HCT116 (cell line): ENCODE measurements at regions not wholly inside any gene's neighbourhood (a gene's known extent, or its start where the extent isn't known, plus 50 kb on each side); places are given as distances from the start of the nearest gene placed in this dataset.

ENCODE experiments used
- ATAC-seq: fragments of 200-7000 bp; cut with Tn5 transposase; 2 replicates; pipeline ENCODE4 v1.9.1; 2020; ENCODE audit warnings: mild to moderate bottlenecking, moderate library complexity
- BruUV-seq: library from RNA; stranded (reverse); fragments of 400-500 nt; replicated peaks from 2 replicates; lab custom pipeline; 2021; lab: Mats Ljungman, UMichigan
- CTCF ChIA-PET: fragments of 300-600 bp; sonication (Branson Sonifier 250); formaldehyde crosslinking; loops from one replicate; lab custom pipeline; 2021; ENCODE audit warnings: antibody characterized with exemption; lab: Charles Lee
- POLR2A ChIA-PET: fragments of 300-600, 350-600 bp; sonication (Branson Sonifier 250); formaldehyde crosslinking; loops from one replicate; lab custom pipeline; 2021; ENCODE audit warnings: antibody characterized with exemption; lab: Charles Lee
- RAD21 ChIA-PET, 2 experiments: fragments of 300-600 bp; sonication (Branson Sonifier 250); formaldehyde crosslinking; loops; one replicate each; lab custom pipeline; 2023; ENCODE audit warnings: low total read pairs in 2 of 2; ENCODE audit not compliant: uncharacterized antibody in 2 of 2, unreplicated experiment in 2 of 2, low non-redundant PET in 1 of 2; lab: Charles Lee
- DNase-seq: peaks from one replicate; pipeline ENCODE4 v3.0.0-alpha.2; 2010; ENCODE audit warnings: low read depth, low spot score
- H2AFZ ChIP-seq: fragments of 200-600 bp; shearing (Covaris generic), sonication (generic); 2 replicates; pipeline ENCODE4 v1.6.1; 2017; ENCODE audit warnings: low read depth, mixed run types, mixed read lengths, antibody characterized with exemption, low read length; ENCODE audit not compliant: poor library complexity, severe bottlenecking
- H3K27ac ChIP-seq: 2 replicates; pipeline ENCODE4 v1.5.1; 2012; ENCODE audit warnings: low read depth, low read length
- H3K27me3 ChIP-seq: fragments of 200-600 bp; sonication (generic); 2 replicates; pipeline ENCODE4 v1.6.1; 2016; ENCODE audit warnings: mixed run types, low read length, mixed read lengths; ENCODE audit not compliant: insufficient read depth
- H3K36me3 ChIP-seq, 2 experiments: fragments of 200-500 bp in 1 of 2; fragments of 200-600 bp in 1 of 2; sonication (Bioruptor generic) in 1 of 2; sonication (generic) in 1 of 2; 2 replicates each; pipeline versions ENCODE4 v1.5.1 to v1.6.1; 2014 to 2016; ENCODE audit warnings: low read length in 2 of 2, inconsistent platforms in 1 of 2, mixed read lengths in 1 of 2, mixed run types in 1 of 2; ENCODE audit not compliant: insufficient read depth in 2 of 2, control insufficient read depth in 1 of 2
- H3K4me1 ChIP-seq, 2 experiments: fragments of 200-600 bp in 1 of 2; sonication (generic) in 1 of 2; 2 replicates each; pipeline versions ENCODE4 v1.5.1 to v1.6.1; 2012 to 2017; ENCODE audit warnings: low read length in 2 of 2, inconsistent platforms in 1 of 2, mild to moderate bottlenecking in 1 of 2, mixed read lengths in 1 of 2, mixed run types in 1 of 2, moderate library complexity in 1 of 2; ENCODE audit not compliant: insufficient read depth in 2 of 2, control insufficient read depth in 1 of 2
- H3K4me2 ChIP-seq: fragments of 200-600 bp; sonication (generic); 2 replicates; pipeline ENCODE4 v1.6.1; 2017; ENCODE audit warnings: mixed run types, low read length, mixed read lengths
- H3K4me3 ChIP-seq, 2 experiments: fragments of 200-600 bp in 1 of 2; sonication (generic) in 1 of 2; replicated peaks in 1 of 2; 2 replicates each; pipeline ENCODE4 v1.5.1; 2011 to 2016; ENCODE audit warnings: low read length in 2 of 2, control low read depth in 1 of 2, low read depth in 1 of 2, mild to moderate bottlenecking in 1 of 2, mixed read lengths in 1 of 2, mixed run types in 1 of 2
- H3K79me2 ChIP-seq: fragments of 200-600 bp; sonication (generic); 2 replicates; pipeline ENCODE4 v1.6.1; 2017; ENCODE audit warnings: mild to moderate bottlenecking, mixed run types, low read length, moderate library complexity, mixed read lengths; ENCODE audit not compliant: insufficient read depth
- H3K9ac ChIP-seq: fragments of 200-600 bp; sonication (generic); 2 replicates; pipeline ENCODE4 v1.6.1; 2016; ENCODE audit warnings: low read length, mixed read lengths
- H3K9me2 ChIP-seq: fragments of 200-600 bp; sonication (generic), shearing (Covaris generic); 2 replicates; pipeline ENCODE4 v1.6.1; 2017; ENCODE audit warnings: mixed run types, mild to moderate bottlenecking, moderate library complexity; ENCODE audit not compliant: insufficient read depth
- H3K9me3 ChIP-seq, 2 experiments: fragments of 200-500 bp in 1 of 2; fragments of 200-600 bp in 1 of 2; sonication (Bioruptor generic) in 1 of 2; sonication (generic) in 1 of 2; 2 replicates each; pipeline ENCODE4 v1.6.1; 2014 to 2017; ENCODE audit warnings: low read length in 2 of 2, mixed read lengths in 2 of 2, inconsistent platforms in 1 of 2, low read depth in 1 of 2, mild to moderate bottlenecking in 1 of 2, mixed run types in 1 of 2, moderate library complexity in 1 of 2; ENCODE audit not compliant: control insufficient read depth in 1 of 2, insufficient read depth in 1 of 2
- H4K20me1 ChIP-seq: fragments of 200-600 bp; sonication (generic), shearing (Covaris generic); 2 replicates; pipeline ENCODE4 v1.6.1; 2017; ENCODE audit warnings: mixed run types, mild to moderate bottlenecking, moderate library complexity; ENCODE audit not compliant: insufficient read depth
- ATF3 ChIP-seq: IDR thresholded peaks from 2 replicates; pipeline ENCODE4 v1.6.1; 2012
- CEBPB ChIP-seq: IDR thresholded peaks from 2 replicates; pipeline ENCODE4 v1.6.1; 2012; ENCODE audit warnings: low read depth
- EGR1 ChIP-seq: IDR thresholded peaks from 2 replicates; pipeline ENCODE4 v1.6.1; 2012; ENCODE audit warnings: low read depth
- ELF1 ChIP-seq: IDR thresholded peaks from 2 replicates; pipeline ENCODE4 v1.6.1; 2012; ENCODE audit warnings: low read depth, borderline replicate concordance
- EZH2phosphoT487 ChIP-seq: fragments of 200-600 bp; IDR thresholded peaks from 2 replicates; pipeline ENCODE4 v1.6.1; 2018; ENCODE audit warnings: antibody characterized with exemption, borderline replicate concordance
- SIN3A ChIP-seq: IDR thresholded peaks from 2 replicates; pipeline ENCODE4 v1.6.1; 2012; ENCODE audit warnings: low read depth
- TCF7L2 ChIP-seq: IDR thresholded peaks from 2 replicates; pipeline ENCODE4 v1.7.0; 2011; ENCODE audit warnings: borderline replicate concordance, inconsistent platforms; ENCODE audit not compliant: insufficient read depth, insufficient read length; ENCODE audit errors: extremely low read depth
- YY1 ChIP-seq: IDR thresholded peaks from 2 replicates; pipeline ENCODE4 v1.6.1; 2011; ENCODE audit warnings: low read length, low read depth, moderate library complexity, mild to moderate bottlenecking; ENCODE audit not compliant: insufficient replicate concordance; ENCODE audit errors: extremely low read depth
- intact Hi-C: fragments of 100-400 bp; cut with micrococcal nuclease; formaldehyde crosslinking; loops from 2 replicates; pipeline ENCODE4 v1.10.0; 2022

- ATAC-seq: no peak
- no peaks in the 10 kb centered on the region for H3K27me3 ChIP-seq
These were observed 270.3 kb downstream of the RWDD3 start for GRCh38 chr1:95504321-95504720.

GRCh38 chr1:95506736-95507414 is 272.9 kb downstream of the RWDD3 start:
- DNase-seq (no peak), ATAC-seq (no peak)
- ChIA-PET CTCF (no interaction called here), RAD21 (no interaction called here), POLR2A (no interaction called here)
- Histone ChIP-seq H3K79me2 (no peaks in the 10 kb centered on the region), H2AFZ (no peak overlapping the region), H3K27ac (no peak overlapping the region), H3K4me1 (no peaks in the 10 kb centered on the region), H3K9ac (no peak overlapping the region), H3K27me3 (peaks cover 16% of the 10 kb centered on the region; the same call in 1 of the 2 replicates), H3K4me3 (no peak overlapping the region), H3K9me2 (no peaks in the 10 kb centered on the region), H3K4me2 (no peak overlapping the region), H4K20me1 (no peaks in the 10 kb centered on the region), H3K9me3 (no peaks in the 10 kb centered on the region), H3K36me3 (no peaks in the 10 kb centered on the region)
- BruUV-seq: no TSS peak
- intact Hi-C loops: no loop called here
- TF ChIP-seq EGR1: no peak
- TF ChIP-seq ATF3: no peak

More at GRCh38 chr1:95504321-95504720, 270.3 kb downstream of the RWDD3 start:
- no peak overlapping the region for H2AFZ ChIP-seq
- H3K4me3 ChIP-seq: no peak overlapping the region
- DNase-seq: no peak
- BruUV-seq: no TSS peak
- H4K20me1 ChIP-seq: no peaks in the 10 kb centered on the region
- no peak overlapping the region for H3K9ac ChIP-seq
- ChIA-PET POLR2A (no interaction called here), CTCF (no interaction called here), RAD21 (no interaction called here)
- no peaks in the 10 kb centered on the region for H3K4me1 ChIP-seq
- TF ChIP-seq ELF1 (no peak), EZH2phosphoT487 (no peak), TCF7L2 (no peak), YY1 (no peak), SIN3A (no peak), CEBPB (no peak)
- H3K9me2 ChIP-seq: no peaks in the 10 kb centered on the region
- no peaks in the 10 kb centered on the region for H3K9me3 ChIP-seq
- intact Hi-C loops: no loop called here
- H3K27ac ChIP-seq: no peak overlapping the region
- no peak overlapping the region for H3K4me2 ChIP-seq
- H3K36me3 ChIP-seq: no peaks in the 10 kb centered on the region
- no peaks in the 10 kb centered on the region for H3K79me2 ChIP-seq
